Hepatocyte (in vitro differentiated cells): ENCODE measurements at regions not wholly inside any gene's neighbourhood (a gene's known extent, or its start where the extent isn't known, plus 50 kb on each side); places are given as distances from the start of the nearest gene placed in this dataset.

ENCODE experiments used
- EZH2 ChIP-seq: fragments of 200-600 bp; sonication (generic); IDR thresholded peaks from 2 replicates; pipeline ENCODE4 v1.6.1; 2016; ENCODE audit warnings: antibody characterized with exemption, mild to moderate bottlenecking, borderline replicate concordance
- EZH2phosphoT487 ChIP-seq: fragments of 200-600 bp; sonication (generic); IDR thresholded peaks from one replicate; pipeline ENCODE4 v1.6.1; 2018; ENCODE audit warnings: antibody characterized with exemption, mild to moderate bottlenecking, low read depth, moderate library complexity; ENCODE audit not compliant: unreplicated experiment, severe bottlenecking

- TF ChIP-seq EZH2 (no peak), EZH2phosphoT487 (no peak)
Measured at GRCh38 chr5:125180231-125180829, 433.9 kb upstream of the ZNF608 start.
